A673 (cell line): ENCODE measurements at regions not wholly inside any gene's neighbourhood (a gene's known extent, or its start where the extent isn't known, plus 50 kb on each side); places are given as distances from the start of the nearest gene placed in this dataset.

Experiments used
- BruUV-seq: library from RNA; stranded (reverse); fragments of 400-500 nt; replicated peaks from 2 replicates; lab custom pipeline; 2021; lab: Mats Ljungman, UMichigan
- CTCF ChIA-PET: fragments of 300-600 bp; sonication (Branson Sonifier 250); formaldehyde crosslinking; loops from one replicate; lab custom pipeline; 2022; ENCODE audit warnings: antibody characterized with exemption; lab: Charles Lee
- POLR2A ChIA-PET: fragments of 300-600 bp; sonication (Branson Sonifier 250); formaldehyde crosslinking; loops from one replicate; lab custom pipeline; 2022; ENCODE audit warnings: antibody characterized with exemption; ENCODE audit not compliant: low non-redundant PET; lab: Charles Lee
- DNase-seq: peaks from one replicate; pipeline ENCODE4 v3.0.0-alpha.2; 2015; ENCODE audit warnings: low spot score
- H3K27ac ChIP-seq: fragments of 200-600 bp; sonication (generic); 2 replicates; pipeline ENCODE4 v1.5.1; 2016; ENCODE audit warnings: mixed run types, low read depth, mild to moderate bottlenecking, mixed read lengths, antibody characterized with exemption, low read length; ENCODE audit not compliant: poor library complexity, severe bottlenecking
- H3K27me3 ChIP-seq: fragments of 200-600 bp; sonication (generic); replicated peaks from 2 replicates; pipeline ENCODE4 v1.6.1; 2017; ENCODE audit warnings: mixed run types, low read depth, mild to moderate bottlenecking, mixed read lengths, antibody characterized with exemption, low read length; ENCODE audit not compliant: insufficient read depth, poor library complexity
- H3K36me3 ChIP-seq: fragments of 200-600 bp; sonication (generic); 2 replicates; pipeline ENCODE4 v1.6.1; 2016; ENCODE audit warnings: mixed run types, mild to moderate bottlenecking, mixed read lengths, antibody characterized with exemption, low read length; ENCODE audit not compliant: insufficient read depth, poor library complexity, severe bottlenecking
- H3K4me1 ChIP-seq: fragments of 200-600 bp; sonication (generic); 2 replicates; pipeline ENCODE4 v1.6.1; 2017; ENCODE audit warnings: mixed run types, mild to moderate bottlenecking, mixed read lengths, antibody characterized with exemption, low read length; ENCODE audit not compliant: insufficient read depth, poor library complexity, severe bottlenecking
- H3K4me3 ChIP-seq: fragments of 200-600 bp; sonication (generic); 2 replicates; pipeline ENCODE4 v1.5.1; 2016; ENCODE audit warnings: low read depth, mixed run types, mild to moderate bottlenecking, mixed read lengths, low read length; ENCODE audit not compliant: poor library complexity, severe bottlenecking
- H3K9me3 ChIP-seq: fragments of 200-600 bp; sonication (generic); 2 replicates; pipeline ENCODE4 v1.6.1; 2016; ENCODE audit warnings: mixed run types, low read depth, mild to moderate bottlenecking, mixed read lengths, antibody characterized with exemption, low read length; ENCODE audit not compliant: poor library complexity, severe bottlenecking
- CTCF ChIP-seq: fragments of 300-800, 200-600 bp; sonication (generic); conservative IDR thresholded peaks from 2 replicates; pipeline ENCODE4 v1.5.1; 2017; ENCODE audit warnings: low read depth, mild to moderate bottlenecking, antibody characterized with exemption, low read length, moderate library complexity, mixed read lengths
- EZH2 ChIP-seq: fragments of 200-600 bp; sonication (generic); IDR thresholded peaks from 2 replicates; pipeline ENCODE4 v1.6.1; 2017; ENCODE audit warnings: borderline replicate concordance, low read depth, mild to moderate bottlenecking, mixed read lengths, antibody characterized with exemption, low read length; ENCODE audit not compliant: poor library complexity, severe bottlenecking
- intact Hi-C: fragments of 100-400 bp; cut with micrococcal nuclease; formaldehyde crosslinking; loops from one replicate; pipeline ENCODE4 v1.10.0; 2022; ENCODE audit not compliant: unreplicated experiment

DNA sequence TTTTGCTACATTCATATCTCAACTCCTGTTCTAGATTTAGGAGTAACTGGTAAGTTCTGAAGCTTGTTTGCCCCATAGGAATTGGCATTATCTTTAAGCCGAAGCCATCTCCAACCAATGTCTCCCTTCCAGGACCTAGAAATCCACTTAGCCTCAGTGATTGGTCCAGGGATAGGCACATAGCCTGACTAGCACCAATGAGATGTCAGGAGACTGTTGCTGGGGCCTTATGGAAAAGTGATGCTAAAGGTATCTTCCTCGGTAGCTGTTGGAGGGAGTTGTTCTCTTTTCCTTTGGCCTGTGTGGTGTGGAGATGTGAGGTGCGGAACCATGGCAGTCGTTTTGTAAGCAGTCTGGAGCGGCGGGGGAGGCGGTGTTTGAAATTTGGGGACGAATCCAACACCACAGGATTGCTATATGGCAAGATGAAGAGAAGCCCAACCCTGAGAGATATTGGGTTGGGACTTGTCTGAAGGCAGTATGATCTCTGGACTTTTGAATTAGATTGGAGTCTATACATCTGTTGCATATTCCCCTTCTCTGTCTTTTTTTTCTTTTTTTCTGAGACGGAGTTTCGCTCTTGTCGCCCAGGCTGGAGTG is 109.8 kb upstream of the ATP6AP2 start:
- peak; percentile 19 for DNase-seq
- POLR2A ChIA-PET: no interaction called here
- intact Hi-C loops: no loop called here
- no TSS peak for BruUV-seq
- CTCF ChIA-PET: no interaction called here
- H3K27me3 ChIP-seq: no peaks in the 10 kb centered on the region
- H3K4me1 ChIP-seq: peaks cover 48% of the 10 kb centered on the region
- TF ChIP-seq CTCF (no peak), EZH2 (no peak)
- no peaks in the 10 kb centered on the region for H3K36me3 ChIP-seq
- H3K9me3 ChIP-seq: no peaks in the 10 kb centered on the region
- H3K27ac ChIP-seq: no peak overlapping the region
- H3K4me3 ChIP-seq: no peak overlapping the region

DNA sequence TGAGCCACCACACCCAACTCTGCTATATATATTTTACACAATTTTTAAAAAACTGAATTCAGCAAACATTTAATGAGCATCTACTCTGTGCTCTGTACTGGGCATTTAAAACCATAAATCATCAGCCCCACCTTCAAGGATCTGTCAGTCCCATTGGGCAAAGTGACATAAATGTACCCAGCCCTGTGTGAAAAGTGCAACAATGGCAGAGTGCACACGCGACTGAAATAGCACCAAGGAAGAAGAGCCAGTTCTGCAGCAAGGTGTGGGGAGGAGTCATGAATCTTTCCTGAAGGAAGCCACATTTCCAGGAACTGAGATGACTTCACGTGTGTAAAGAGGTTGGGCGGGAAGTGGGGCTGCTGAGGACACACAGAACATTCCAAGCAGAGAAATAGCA is 111.5 kb upstream of the ATP6AP2 start:
- no peaks in the 10 kb centered on the region for H3K27me3 ChIP-seq
- H3K4me1 ChIP-seq: peaks cover 42% of the 10 kb centered on the region
- DNase-seq: no peak
- POLR2A ChIA-PET: no interaction called here
- TF ChIP-seq EZH2 (no peak), CTCF (no peak)
- no peak overlapping the region for H3K27ac ChIP-seq
- H3K9me3 ChIP-seq: no peaks in the 10 kb centered on the region
- H3K36me3 ChIP-seq: no peaks in the 10 kb centered on the region
- BruUV-seq: no TSS peak
- intact Hi-C loops: loop anchor here (5.0 kb wide), 1 partner anchor 202 kb away; no protein-coding TSS in a partner anchor
- H3K4me3 ChIP-seq: no peak overlapping the region
- CTCF ChIA-PET: no interaction called here

DNA sequence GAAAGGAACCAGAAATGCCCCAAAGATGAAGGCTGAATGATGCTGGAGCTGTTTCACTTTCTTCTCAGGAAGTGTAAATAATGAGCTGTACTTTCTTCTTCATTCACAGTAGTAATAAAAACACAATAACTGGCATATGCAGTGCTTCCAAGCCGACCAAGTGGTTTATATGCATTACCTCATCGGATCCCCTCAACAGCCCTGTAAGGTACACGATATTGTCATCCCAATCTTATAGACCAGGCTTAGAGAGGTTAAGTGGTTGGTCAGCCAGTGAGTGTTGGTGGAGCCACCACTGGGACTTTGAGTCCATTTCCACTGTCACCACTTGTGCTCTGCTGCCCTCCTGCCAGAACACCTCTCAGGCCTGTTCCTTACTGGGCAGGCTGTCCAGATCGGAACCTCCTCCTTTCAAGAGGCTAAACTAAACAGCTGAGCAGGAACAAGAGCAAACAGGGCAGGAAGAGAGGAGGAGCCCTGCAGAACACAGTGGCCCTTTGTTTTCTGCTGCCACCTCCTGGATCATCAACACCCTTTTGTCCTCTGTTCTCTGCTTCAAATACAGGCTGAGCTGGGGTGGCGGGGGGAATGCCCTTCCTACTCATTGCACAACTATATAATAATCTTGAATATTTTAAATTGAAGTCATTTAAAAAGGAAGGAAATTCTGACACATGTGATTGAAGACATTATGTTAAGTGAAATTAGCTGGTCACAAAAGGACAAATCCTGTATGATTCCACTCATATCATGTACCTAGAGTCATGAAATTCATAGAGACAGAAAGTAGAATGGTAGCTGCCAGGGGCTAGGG is 112.5 kb upstream of the ATP6AP2 start:
- peaks cover 32% of the 10 kb centered on the region for H3K4me1 ChIP-seq
- CTCF ChIA-PET: no interaction called here
- BruUV-seq: no TSS peak
- no peak overlapping the region for H3K4me3 ChIP-seq
- POLR2A ChIA-PET: no interaction called here
- H3K9me3 ChIP-seq: no peaks in the 10 kb centered on the region
- intact Hi-C loops: loop anchor here (5.0 kb wide), 1 partner anchor 201 kb away; no protein-coding TSS in a partner anchor
- no peaks in the 10 kb centered on the region for H3K27me3 ChIP-seq
- peak; percentile 66 for DNase-seq
- H3K27ac ChIP-seq: no peak overlapping the region
- TF ChIP-seq CTCF (peak; percentile 49), EZH2 (no peak)
- H3K36me3 ChIP-seq: no peaks in the 10 kb centered on the region
